ENCODE measurements at regions not wholly inside any gene's neighbourhood (a gene's known extent, or its start where the extent isn't known, plus 50 kb on each side); places are given as distances from the start of the nearest gene placed in this dataset.

DNA sequence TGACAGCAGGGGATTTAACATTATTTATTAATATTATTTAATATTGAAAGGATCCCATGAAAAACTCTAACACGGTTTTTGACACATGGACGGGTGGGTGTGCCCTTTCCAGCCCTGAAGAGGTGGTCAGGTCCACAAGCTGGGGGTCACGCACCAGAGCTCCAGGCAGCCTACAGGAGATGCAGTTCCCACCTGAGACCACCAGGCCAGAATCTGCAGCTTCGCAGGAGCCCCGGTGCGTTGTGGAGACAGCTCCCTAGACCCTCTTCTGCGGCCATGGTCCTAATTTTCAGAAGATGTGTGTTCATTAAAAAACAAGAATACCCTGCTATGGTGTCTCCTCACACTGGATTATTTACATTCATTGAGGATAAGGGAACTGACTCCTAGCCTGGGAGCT, 331.1 kb downstream of the C16orf95 start:
- DNase-seq (no peak), ATAC-seq (no peak)
- intact Hi-C loops (cut with micrococcal nuclease), result no loop called here

DNA sequence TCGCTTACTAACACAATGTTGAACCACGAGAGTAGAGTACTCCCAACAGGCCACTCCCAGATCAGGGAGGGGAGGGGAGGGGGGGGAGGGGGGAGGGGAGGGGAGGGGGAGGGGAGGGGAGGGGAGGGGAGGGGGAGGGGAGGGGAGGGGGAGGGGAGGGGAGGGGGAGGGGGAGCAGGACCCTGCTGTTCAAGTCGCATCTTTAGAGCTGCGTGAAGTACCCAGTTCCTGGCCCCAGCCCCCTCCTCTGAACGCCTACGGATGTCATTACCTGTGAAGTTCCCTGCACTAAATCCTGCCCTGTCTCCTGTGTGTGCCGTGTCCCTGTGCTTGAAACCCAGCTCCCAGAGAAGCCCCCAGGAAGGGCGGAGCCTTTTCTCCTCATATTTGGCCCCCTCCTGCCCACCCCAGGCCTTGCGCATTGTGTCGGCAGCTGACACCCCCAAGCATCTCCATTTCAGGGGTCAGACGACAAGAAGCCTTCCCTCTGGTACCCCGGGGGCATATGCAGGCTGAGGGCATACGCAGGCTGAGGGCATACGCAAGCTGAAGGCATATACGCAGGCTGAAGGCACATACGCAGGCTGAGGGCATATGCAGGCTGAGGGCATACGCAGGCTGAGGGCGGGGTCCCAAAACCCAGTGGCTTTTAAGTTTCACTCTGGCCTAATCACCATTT, 330.2 kb downstream of the C16orf95 start:
- ATAC-seq, result no peak
- intact Hi-C loops (cut with micrococcal nuclease), result no loop called here
- no peak for DNase-seq

DNA sequence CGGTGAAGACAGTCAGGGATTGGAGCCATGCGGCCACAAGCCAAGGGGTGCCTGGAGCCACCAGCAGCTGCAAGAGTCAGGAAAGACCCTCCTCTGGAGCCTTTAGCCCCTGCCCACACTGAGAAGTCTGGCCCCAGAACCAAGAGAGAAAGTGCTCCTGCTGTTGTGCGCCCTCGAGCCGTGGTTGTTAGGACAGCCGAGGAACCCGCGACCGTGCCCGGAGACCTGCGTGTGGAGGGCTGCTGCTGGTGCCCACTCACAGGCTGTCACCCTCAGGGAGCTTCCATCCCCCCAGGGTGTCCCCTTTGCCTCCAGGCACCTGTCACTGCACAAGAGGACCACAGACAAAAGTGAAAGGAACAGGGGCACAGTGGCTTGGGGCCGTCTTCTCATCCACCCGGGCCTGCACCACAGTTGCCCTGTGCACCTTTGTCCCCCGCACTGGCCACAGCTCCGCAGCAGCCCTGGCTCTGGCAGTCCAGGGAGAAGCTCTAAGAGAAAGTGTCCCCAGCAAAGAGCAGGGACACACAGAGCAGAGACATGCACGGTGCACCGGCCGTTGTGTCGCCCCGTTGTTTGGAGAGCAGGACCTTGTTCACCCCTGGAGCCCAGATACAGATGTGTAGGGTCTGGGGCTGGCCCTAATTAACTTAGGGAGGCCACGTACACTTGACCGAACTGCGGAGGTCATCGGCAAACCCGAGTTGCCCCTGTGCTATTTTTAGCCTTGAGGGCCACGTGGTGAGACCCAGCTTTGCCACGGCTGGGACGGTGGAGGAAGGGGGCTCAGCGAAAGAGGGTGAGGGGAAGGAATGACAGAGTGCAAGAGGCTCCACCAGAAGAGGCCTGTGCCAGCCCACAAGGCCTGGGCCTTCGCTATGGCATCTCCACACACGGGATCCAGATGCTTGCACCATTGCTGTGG, 329.2 kb downstream of the C16orf95 start:
- intact Hi-C loops (cut with micrococcal nuclease), result no loop called here
- DNase-seq (no peak), ATAC-seq (peak; percentile 36)

DNA sequence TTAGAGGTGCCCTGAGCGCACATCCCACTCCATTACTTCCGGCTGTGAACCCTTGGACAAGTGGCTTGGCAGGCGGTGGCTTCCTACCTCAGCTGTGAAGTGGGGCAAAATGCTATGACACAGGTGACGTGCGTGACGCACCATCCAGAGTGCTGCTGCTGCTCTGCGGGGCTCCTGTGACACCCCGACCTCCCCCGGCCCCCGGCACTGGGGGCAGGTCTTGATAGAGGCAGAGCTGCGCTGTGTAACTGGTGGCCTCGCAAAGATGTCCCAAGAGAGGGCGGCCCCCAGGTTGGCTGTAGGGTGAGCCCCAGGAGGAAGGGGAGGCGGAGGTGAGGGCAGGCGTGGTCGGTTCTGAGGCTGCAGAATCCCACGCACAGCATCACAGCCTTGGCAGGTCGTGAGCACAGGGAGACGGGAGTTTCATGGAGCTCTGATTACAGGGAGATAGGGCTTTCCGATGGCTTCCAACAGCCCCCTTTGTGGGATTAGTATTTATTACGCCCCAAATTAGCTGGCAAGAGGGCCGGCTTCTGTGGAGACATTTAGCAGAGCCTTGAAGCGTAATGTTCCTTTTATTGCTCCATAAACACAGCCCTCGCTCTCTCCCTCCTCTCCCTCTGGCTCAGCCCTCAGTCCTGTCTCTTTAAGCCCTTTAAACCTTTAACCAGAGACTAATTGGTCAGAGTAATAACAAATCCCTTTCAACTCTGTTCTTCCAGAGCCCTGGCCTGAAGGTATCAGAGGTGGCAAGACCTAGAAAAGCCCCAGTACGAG, 328.1 kb downstream of the C16orf95 start:
- DNase-seq, result no peak
- intact Hi-C loops (cut with micrococcal nuclease), result no loop called here
- ATAC-seq, result no peak

DNA sequence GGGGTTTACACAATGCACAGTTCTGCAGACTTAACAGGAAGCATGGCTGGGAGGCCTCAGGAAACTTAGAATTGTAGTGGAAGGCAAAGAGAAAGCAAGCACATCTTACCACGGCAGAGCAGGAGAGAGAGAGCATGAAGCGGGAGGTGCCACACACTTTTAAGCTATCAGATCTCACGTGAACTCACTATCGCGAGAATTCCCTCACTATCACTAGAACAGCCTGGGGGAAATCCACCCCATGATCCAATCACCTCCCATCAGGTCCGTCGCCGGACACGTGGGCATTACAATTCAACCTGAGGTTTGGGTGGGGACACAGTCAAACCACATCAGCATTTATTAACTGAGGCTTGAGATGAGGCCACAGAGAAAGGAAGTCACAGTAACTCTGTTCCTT, 326.7 kb downstream of the C16orf95 start:
- no peak for ATAC-seq
- intact Hi-C loops (cut with micrococcal nuclease), result no loop called here
- no peak for DNase-seq

DNA sequence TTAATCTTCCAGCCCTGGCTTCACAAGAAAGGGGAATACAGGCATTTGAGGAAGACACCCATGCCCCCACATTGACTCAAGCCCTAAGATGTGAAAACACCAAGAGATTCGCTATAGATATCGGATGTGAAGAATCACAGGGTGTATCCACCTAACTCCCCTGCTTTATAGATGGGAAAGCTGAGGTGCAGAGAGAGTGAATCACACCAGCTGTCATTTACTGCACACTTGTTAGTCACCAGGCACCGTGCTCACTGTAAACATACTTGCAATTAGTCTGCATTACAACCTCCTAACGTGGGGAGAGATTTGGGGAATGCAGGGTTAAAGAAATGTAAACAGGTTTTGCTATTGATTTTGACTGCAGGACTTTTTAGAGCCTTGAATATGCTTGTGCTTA, 325.5 kb downstream of the C16orf95 start:
- ATAC-seq (no peak), DNase-seq (no peak)
- intact Hi-C loops (cut with micrococcal nuclease), result no loop called here

DNA sequence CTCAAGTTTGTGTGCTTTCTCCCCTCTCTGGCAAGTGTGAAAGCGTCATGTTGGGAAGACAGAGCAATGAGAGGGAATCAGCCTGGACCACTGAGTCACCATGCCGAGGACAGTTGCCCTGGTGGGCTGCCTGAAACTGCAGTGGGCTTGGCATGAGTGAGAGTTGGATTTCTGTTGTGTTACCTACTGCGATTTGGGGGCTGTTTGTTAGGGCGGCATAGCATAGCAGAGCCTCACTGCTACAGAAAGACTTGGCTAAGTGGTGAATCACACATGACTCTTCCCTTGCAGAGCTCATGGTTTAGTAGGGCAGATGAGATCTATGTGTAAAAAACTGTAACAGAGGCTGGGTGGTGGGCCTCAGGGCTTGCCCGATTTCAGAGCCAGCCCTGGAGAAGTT, 324.6 kb downstream of the C16orf95 start:
- DNase-seq (no peak), ATAC-seq (no peak)
- intact Hi-C loops (cut with micrococcal nuclease), result no loop called here

DNA sequence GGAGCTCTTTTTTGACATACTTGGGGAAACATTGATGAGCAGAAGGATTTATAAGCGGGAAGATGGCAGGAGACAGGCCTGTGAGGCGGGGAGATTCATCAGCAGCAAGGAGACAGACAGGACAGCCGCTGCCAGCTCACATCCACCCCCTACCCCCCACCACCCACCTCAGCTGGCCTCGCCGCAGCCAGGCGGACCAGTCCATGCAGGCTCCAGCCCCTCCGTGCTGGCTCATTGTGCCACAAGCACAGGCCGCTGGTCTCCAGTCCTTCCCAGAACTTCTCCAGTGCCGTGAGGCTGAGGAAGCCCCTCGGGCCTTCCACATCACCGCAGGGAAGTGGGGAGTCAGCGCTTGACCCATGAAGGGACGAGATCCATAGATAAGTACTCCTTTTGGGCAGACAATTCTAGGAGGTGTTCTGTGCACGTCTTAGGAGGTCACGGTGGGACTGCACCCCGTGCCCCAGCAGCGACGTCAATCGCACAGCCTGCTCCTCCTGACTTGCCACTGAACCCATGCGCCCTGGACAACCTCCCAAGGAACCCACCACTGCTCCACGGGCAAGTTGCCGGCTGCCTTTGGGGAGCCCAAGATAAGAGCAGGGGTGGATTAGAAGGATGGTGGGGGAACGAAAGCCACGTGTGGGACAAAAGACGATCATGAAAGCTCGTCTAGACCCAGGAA, 323.6 kb downstream of the C16orf95 start:
- DNase-seq, result no peak
- no peak for ATAC-seq
- intact Hi-C loops (cut with micrococcal nuclease), result no loop called here

DNA sequence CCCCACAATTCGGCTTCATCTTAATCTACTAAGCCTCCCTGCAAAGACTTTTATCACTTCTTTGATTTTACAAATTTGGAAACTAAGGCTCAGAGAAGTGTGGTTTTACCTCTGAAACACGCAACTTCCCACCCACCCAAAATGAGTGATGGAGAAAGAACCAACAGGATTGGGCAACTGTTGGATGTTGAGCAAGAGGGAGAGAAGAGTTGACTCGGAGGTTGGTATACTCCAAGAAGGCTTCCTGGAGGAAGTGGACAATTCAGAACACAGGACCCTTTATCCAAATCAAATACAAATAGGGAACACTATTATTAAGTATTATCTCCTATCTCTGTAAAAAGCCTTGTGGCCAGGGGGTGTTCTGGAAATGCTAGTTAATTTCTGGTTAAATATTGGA, 323.0 kb downstream of the C16orf95 start:
- DNase-seq (no peak), ATAC-seq (no peak)
- intact Hi-C loops (cut with micrococcal nuclease), result no loop called here

DNA sequence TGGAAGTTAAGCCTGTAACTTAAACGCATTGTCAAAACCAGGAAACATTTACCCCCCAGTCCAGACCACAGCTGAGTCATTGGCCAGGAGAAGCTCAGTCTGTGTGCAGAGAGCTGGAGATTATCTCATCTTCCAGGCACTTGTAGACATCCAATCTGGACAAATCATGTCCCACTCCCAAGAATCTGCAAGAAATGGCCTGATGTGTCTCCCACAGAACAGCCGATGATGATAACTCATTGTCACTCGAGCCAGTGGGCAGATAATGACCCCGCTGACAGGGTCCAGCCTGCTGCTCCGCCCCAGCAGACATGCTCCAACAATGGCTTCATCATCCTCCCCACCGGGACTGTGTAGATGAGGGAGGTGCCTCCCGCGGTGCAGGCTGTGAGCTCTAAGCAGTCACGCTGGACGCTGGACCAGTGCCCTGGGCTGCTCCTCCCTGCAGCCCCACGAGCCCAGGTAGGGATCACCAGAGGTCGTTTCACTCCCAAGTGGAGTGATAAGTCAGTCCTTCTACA, 322.5 kb downstream of the C16orf95 start:
- intact Hi-C loops (cut with micrococcal nuclease), result no loop called here
- DNase-seq (peak; percentile 68), ATAC-seq (peak; percentile 87)

DNA sequence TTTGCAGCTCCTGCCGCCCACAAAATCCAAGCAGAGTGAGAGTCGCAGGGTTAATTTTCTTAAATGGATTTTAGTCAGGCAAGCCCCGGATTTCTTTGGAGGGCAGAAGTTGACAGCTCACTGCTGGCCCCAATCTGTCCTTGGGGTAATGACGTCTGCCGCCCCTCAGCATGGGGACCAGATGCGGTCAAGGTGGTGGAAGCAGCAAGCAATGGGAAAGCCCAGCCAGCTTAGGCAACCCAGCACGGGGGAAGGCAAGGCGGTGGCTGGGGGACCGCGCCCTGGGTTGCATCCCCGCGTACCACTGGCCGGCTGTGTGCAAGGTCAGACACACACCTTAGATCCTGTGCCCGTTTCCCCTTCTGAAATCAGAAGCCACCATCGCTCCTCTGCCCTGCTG, 321.7 kb downstream of the C16orf95 start:
- intact Hi-C loops (cut with micrococcal nuclease), result no loop called here
- DNase-seq (no peak), ATAC-seq (peak; percentile 27)

DNA sequence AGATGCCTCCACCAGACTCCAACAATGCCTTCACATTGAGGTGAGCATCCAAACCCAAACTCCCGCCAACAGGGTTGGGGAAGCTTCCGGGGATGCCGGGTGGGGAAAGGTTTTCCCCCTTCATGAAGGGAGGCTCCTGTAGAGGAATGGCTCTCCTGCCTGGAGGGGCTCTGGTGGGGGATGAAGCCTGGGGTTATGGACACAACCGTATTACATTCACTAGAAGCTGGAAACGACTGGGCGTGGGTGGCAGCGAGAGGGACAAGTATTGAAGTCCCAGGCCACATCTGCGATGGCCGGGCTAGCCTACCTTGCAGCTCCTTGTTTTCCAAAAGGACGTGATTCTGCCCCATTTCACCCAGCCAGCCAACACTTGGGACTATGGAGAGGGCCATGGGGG, 321.1 kb downstream of the C16orf95 start:
- DNase-seq (no peak), ATAC-seq (no peak)
- intact Hi-C loops (cut with micrococcal nuclease), result no loop called here

DNA sequence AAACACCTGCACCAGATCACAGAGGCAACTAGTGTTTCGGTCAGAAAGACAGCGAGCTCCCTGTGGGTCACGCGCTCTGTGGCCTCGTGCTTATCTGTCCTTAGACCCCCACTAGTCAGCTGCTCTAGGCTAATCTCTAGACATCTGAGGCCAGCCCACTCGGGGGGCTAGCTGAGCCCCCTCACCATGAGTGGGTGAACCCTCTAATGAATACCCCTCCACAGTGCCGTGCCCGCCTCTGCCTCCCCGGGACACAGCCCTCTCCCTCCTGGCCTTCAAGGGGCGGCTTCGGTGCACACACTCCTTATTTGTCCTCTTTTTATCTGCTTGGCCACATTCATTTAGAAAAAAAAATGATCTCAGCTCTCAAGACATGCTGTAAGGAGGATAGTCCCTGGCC, 320.1 kb downstream of the C16orf95 start:
- no peak for ATAC-seq

DNA sequence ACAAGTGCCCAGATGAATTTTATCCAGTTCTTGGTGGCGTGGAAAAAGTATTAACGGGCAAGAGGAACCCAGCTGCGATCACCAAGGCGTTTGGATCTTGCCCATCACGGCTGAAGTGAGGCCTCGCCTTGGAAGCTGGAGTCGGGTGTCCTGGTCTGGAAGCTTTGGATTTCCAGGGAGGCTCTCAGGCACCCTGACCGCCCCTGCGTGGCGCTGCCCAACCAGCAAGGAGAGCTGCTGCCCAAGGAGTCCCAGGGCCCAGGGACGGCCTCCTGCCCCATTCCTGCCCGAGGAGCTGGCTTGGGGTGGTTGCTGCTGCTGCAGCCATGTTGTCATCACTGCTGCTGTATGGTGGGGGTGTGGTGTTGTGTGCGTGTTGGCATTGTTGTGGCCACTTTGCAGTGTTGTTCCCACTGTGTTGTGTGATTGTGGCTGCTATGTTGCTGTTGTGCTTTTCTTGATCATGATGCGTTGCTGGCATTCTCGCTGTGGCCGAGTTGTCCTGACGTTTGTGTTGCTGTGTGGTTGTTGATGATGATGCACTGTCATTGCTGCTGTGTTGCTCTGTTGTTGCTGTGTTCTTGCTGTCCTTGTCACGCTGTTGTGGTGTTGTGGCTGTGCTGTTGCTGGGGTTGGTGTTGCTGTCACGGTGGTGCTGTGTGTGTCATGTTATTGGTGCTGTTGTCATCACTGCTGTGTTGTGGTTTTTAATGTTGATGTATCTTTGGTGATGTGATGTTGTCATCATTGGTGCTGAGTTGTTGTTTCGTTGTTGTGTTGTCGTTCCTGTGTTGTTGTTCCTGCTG, 318.8 kb downstream of the C16orf95 start:
- ATAC-seq (no peak), DNase-seq (no peak)
- intact Hi-C loops (cut with micrococcal nuclease), result no loop called here

More for the DNA sequence above, 320.1 kb downstream of the C16orf95 start:
- no peak for DNase-seq
- intact Hi-C loops (cut with micrococcal nuclease), result no loop called here

DNA sequence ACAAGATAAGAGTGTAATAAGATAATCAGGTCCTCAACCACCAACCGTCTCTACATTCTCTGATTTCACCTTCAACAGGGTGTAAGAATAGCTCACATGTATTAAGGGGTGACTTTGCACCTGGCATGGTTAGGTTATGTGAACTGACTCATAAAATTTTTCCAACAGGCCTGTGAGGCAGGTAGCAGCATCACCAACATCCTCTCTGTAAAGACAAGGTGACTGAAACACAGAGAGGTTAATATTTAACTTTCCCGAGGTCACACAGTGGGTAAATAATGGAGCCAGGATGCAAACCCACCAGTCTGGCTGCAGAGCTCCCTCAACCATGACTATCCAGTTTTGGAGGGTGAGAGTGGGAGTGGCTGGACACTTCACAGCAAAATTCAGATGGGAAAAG, 317.2 kb downstream of the C16orf95 start:
- intact Hi-C loops (cut with micrococcal nuclease), result no loop called here
- no peak for DNase-seq
- no peak for ATAC-seq

DNA sequence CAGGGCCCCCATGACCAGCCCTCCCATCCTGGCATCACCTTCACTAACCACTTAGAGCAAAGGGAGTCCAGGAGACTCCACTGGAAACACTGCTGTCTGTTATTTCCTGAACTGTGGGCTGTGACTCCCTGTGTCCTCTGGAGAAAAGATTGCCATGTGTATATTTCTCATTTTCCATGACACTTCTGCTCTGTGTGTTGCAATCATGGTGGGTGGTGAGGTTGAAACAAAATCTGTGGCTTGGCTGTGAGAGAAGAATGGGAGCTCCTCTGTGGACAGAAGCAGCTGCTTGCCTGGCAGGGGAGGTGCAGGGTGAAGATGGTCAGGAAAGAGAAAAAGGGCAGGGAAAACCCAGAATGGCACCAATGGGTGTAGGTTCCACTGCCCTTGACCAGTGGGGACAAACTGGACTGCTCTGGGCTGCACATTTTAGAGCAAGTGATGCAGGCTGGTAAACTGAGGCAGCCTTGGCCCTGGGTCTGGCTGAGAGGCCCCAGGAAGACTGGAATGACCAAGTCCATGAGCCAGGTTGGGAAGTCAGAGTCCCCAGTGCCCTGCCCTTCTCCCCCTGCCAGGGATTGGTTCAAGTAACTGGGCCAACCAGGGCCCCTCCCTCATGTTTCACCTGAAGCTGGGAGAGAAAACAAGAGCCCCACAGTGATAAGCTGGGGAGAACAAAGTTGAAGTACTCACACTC, 314.3 kb downstream of the C16orf95 start:
- ATAC-seq (peak; percentile 81), DNase-seq (no peak)
- intact Hi-C loops (cut with micrococcal nuclease), result no loop called here

DNA sequence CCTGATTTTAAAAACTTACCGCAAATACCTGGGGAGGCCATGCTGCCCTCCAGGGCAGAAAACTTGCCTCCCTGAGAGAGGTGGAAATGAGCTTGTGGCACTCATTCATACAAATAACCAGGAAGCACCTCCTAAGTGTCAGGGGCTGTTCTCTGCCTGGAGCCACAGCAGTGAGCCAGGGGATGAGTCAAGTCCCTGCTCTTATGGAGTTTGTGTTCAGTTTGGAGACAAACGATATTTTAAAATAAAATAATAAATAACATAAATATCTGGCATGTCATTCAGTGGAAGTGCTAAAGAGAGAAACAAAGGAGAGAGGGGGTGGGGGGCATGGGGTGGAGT, 313.8 kb downstream of the C16orf95 start:
- no peak for DNase-seq
- ATAC-seq, result no peak
- intact Hi-C loops (cut with micrococcal nuclease), result no loop called here

DNA sequence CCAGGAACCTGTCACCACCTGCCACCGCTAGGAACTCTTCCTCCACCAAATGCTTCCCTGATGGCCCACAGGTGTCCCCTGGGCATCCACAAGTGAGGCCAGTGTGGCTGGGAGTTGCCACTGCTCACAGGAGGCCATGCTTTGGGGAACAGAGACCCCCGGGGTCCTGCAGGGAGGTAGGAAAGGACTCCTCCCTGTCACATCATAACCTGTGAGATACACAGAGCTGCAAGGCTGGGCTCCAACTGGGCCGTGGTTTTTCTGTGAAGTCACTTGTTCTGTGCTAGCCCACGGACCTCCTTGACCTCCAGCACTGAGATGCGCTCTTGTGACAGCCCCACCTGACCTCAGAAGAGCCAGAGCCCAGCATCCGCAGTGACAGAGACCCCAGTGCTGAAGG, 311.2 kb downstream of the C16orf95 start:
- intact Hi-C loops (cut with micrococcal nuclease), result no loop called here
- DNase-seq (no peak), ATAC-seq (no peak)

All from left ventricle myocardium superior (tissue), 1 donor.